HG03342 (cell line): ENCODE measurements at regions not wholly inside any gene's neighbourhood (a gene's known extent, or its start where the extent isn't known, plus 50 kb on each side); places are given as distances from the start of the nearest gene placed in this dataset.
A peak's percentile ranks its signal among the peaks of the same experiment; 100 is the strongest.
"Not testable (repeated sequence)": the region's sequence is repeated elsewhere in the genome, so short reads cannot be mapped to it uniquely, and the experiment has no call there.

Source experiments
- ATAC-seq: cut with Tn5 transposase; IDR thresholded peaks from one replicate; pipeline ENCODE4 v1.9.1; 2021; ENCODE audit warnings: mild to moderate bottlenecking, moderate library complexity; ENCODE audit not compliant: unreplicated experiment

- no peak for ATAC-seq
These were observed 99.8 kb downstream of the PJA1 start for GRCh38 chrX:69065451-69065850.

GRCh38 chrX:69063486-69063885, 101.8 kb downstream of the PJA1 start:
- no peak for ATAC-seq

- ATAC-seq = no peak
These were observed 102.8 kb downstream of the PJA1 start for GRCh38 chrX:69062493-69062892.

- no peak for ATAC-seq
These were observed 104.4 kb downstream of the PJA1 start for GRCh38 chrX:69060631-69061408.

GRCh38 chrX:69055193-69055592, 110.1 kb downstream of the PJA1 start:
- no peak for ATAC-seq

GRCh38 chrX:69054497-69054896, 110.8 kb downstream of the PJA1 start:
- ATAC-seq = not testable (repeated sequence)

GRCh38 chrX:69051901-69052300, 113.4 kb downstream of the PJA1 start:
- ATAC-seq = no peak

- ATAC-seq = no peak
These were observed 115.0 kb downstream of the PJA1 start for GRCh38 chrX:69050051-69050765.

GRCh38 chrX:69046996-69047490, 118.2 kb downstream of the PJA1 start:
- no peak for ATAC-seq

- ATAC-seq = no peak
These were observed 119.5 kb downstream of the PJA1 start for GRCh38 chrX:69045616-69046345.

- no peak for ATAC-seq
These were observed 126.4 kb downstream of the PJA1 start for GRCh38 chrX:69038816-69039215.

- no peak for ATAC-seq
These were observed 127.1 kb downstream of the PJA1 start for GRCh38 chrX:69038188-69038587.

- no peak for ATAC-seq
These were observed 127.5 kb downstream of the PJA1 start for GRCh38 chrX:69037786-69038185.

GRCh38 chrX:69036674-69037573, 128.3 kb downstream of the PJA1 start:
- no peak for ATAC-seq

GRCh38 chrX:69034451-69034850, 130.8 kb downstream of the PJA1 start:
- no peak for ATAC-seq

- ATAC-seq = no peak
These were observed 131.3 kb downstream of the PJA1 start for GRCh38 chrX:69033936-69034335.

- ATAC-seq = no peak
These were observed 132.7 kb downstream of the PJA1 start for GRCh38 chrX:69032601-69033000.

GRCh38 chrX:69031971-69032391, 133.3 kb downstream of the PJA1 start:
- ATAC-seq = no peak

GRCh38 chrX:69031181-69031580, 134.1 kb downstream of the PJA1 start:
- ATAC-seq = no peak

- no peak for ATAC-seq
These were observed 135.5 kb downstream of the PJA1 start for GRCh38 chrX:69029771-69030170.

- peak; percentile 26 for ATAC-seq
These were observed 136.5 kb downstream of the PJA1 start for GRCh38 chrX:69028761-69029120.
